ENCODE measurements at regions not wholly inside any gene's neighbourhood (a gene's known extent, or its start where the extent isn't known, plus 50 kb on each side); places are given as distances from the start of the nearest gene placed in this dataset.

GRCh38 chr9:108477529-108478006 lies 378.2 kb downstream of the ACTL7B start:
- TF ChIP-seq JUN (IDR thresholded peaks at IDR 0.05; ENCODE audit: borderline replicate concordance, insufficient read depth, insufficient read length, low read depth): peak; percentile 58
- no peak for TF ChIP-seq POLR2A (IDR thresholded peaks at IDR 0.05; ENCODE audit: low read depth, low read length)
- peak; percentile 69 for TF ChIP-seq FOS (IDR thresholded peaks at IDR 0.05; ENCODE audit: borderline replicate concordance, insufficient read depth, low read length)
- Histone ChIP-seq H3K36me3 (ENCODE audit: control insufficient read depth in 2 of 2, extremely low read depth in 1 of 2, insufficient read depth in 2 of 2, low read length in 2 of 2) (no peaks in the 10 kb centered on the region), H3K9me3 (replicated peaks; ENCODE audit: control insufficient read depth, insufficient read depth, low read length) (no peaks in the 10 kb centered on the region), H3K79me2 (ENCODE audit: control insufficient read depth, insufficient read depth, low read length) (no peaks in the 10 kb centered on the region), H3K4me1 (ENCODE audit: control insufficient read depth, extremely low read depth, insufficient read depth, low read length) (peaks cover 31% of the 10 kb centered on the region), H3K9me1 (replicated peaks; ENCODE audit: control insufficient read depth, extremely low read depth, insufficient read depth, low read length) (no peaks in the 10 kb centered on the region), H4K20me1 (replicated peaks; ENCODE audit: control insufficient read depth, extremely low read depth, insufficient read depth, low read length) (no peaks in the 10 kb centered on the region), H3K4me3 (replicated peaks in 1 of 3; ENCODE audit: insufficient read depth in 1 of 3, low read depth in 1 of 3, low read length in 3 of 3) (no peak overlapping the region), H3K9ac (replicated peaks; ENCODE audit: extremely low read depth, insufficient read depth, low read length) (no peak overlapping the region), H3K4me2 (ENCODE audit: insufficient read depth, low read length) (no peak overlapping the region), H3K27me3 (ENCODE audit: control insufficient read depth in 2 of 2, insufficient read depth in 2 of 2, low read length in 2 of 2) (no peaks in the 10 kb centered on the region), H3K27ac (ENCODE audit: insufficient read depth, low read depth, low read length) (peak overlapping the region; percentile 73), H2AFZ (ENCODE audit: low read depth, low read length) (no peak overlapping the region)
- intact Hi-C loops (cut with micrococcal nuclease) (loop anchor here (5.0 kb wide), 1 partner anchor 990 kb away; the partner anchor contains the start of gene KLF4), dilution Hi-C loops (cut with MboI; ENCODE audit: extremely low pct_ligation_motif_present, low sequenced_read_pairs) (no loop called here)
- peak; percentile 75 for FAIRE-seq
- POLR2A ChIA-PET: no interaction called here
- DNase-seq (ENCODE audit: low read depth, low spot score): peak; percentile 53
- no TSS peak for BruUV-seq (replicated peaks)
- CTCF ChIA-PET: interaction anchor here (1.0 to 2.9 kb wide), 3 partner anchors 9 to 1012 kb away, joined by 3 to 10 read pairs (median 3); no protein-coding TSS in a partner anchor

GRCh38 chr9:108476574-108476973 lies 379.2 kb downstream of the ACTL7B start:
- H3K4me1 ChIP-seq (ENCODE audit: control insufficient read depth, extremely low read depth, insufficient read depth, low read length): peaks cover 31% of the 10 kb centered on the region
- H3K27me3 ChIP-seq (ENCODE audit: control insufficient read depth in 2 of 2, insufficient read depth in 2 of 2, low read length in 2 of 2): no peaks in the 10 kb centered on the region
- FAIRE-seq (no peak), DNase-seq (ENCODE audit: low read depth, low spot score) (no peak)
- no peak overlapping the region for H2AFZ ChIP-seq (ENCODE audit: low read depth, low read length)
- BruUV-seq (replicated peaks): no TSS peak
- no peak for TF ChIP-seq MYC (IDR thresholded peaks at IDR 0.05; ENCODE audit: low read depth, low read length)
- no peak for TF ChIP-seq JUN (IDR thresholded peaks at IDR 0.05; ENCODE audit: borderline replicate concordance, insufficient read depth, insufficient read length, low read depth)
- no peak for TF ChIP-seq POLR2AphosphoS5 (IDR thresholded peaks at IDR 0.05; ENCODE audit: insufficient read depth, low read depth, low read length)
- no peak for TF ChIP-seq MAX (IDR thresholded peaks at IDR 0.05; ENCODE audit: insufficient read depth, insufficient read length)
- TF ChIP-seq POLR2A (IDR thresholded peaks at IDR 0.05; ENCODE audit: low read depth, low read length): no peak
- TF ChIP-seq GATA2 (IDR thresholded peaks at IDR 0.05; ENCODE audit: insufficient read depth, insufficient read length, low read depth, low read length): no peak
- TF ChIP-seq CTCF (IDR thresholded peaks at IDR 0.05; ENCODE audit: extremely low read depth in 1 of 2, insufficient read depth in 1 of 2, low read depth in 1 of 2, low read length in 2 of 2): no peak
- no peak for TF ChIP-seq FOS (IDR thresholded peaks at IDR 0.05; ENCODE audit: borderline replicate concordance, insufficient read depth, low read length)
- no peak for TF ChIP-seq EZH2 (IDR thresholded peaks at IDR 0.05; ENCODE audit: borderline replicate concordance, low read depth, low read length, severe bottlenecking)
- ChIA-PET POLR2A (no interaction called here), CTCF (interaction anchor here (0.6 to 2.9 kb wide), 3 partner anchors 8 to 876 kb away, joined by 3 to 10 read pairs (median 3); no protein-coding TSS in a partner anchor)
- H3K9ac ChIP-seq (replicated peaks; ENCODE audit: extremely low read depth, insufficient read depth, low read length): no peak overlapping the region
- dilution Hi-C loops (cut with MboI; ENCODE audit: extremely low pct_ligation_motif_present, low sequenced_read_pairs) (no loop called here), intact Hi-C loops (cut with micrococcal nuclease) (loop anchor here (5.0 kb wide), 1 partner anchor 989 kb away; the partner anchor contains the start of gene KLF4)
- no peak overlapping the region for H3K4me2 ChIP-seq (ENCODE audit: insufficient read depth, low read length)
- no peaks in the 10 kb centered on the region for H3K9me1 ChIP-seq (replicated peaks; ENCODE audit: control insufficient read depth, extremely low read depth, insufficient read depth, low read length)
- no peak overlapping the region for H3K4me3 ChIP-seq (replicated peaks in 1 of 3; ENCODE audit: insufficient read depth in 1 of 3, low read depth in 1 of 3, low read length in 3 of 3)
- H3K27ac ChIP-seq (ENCODE audit: insufficient read depth, low read depth, low read length): no peak overlapping the region
- no peaks in the 10 kb centered on the region for H3K36me3 ChIP-seq (ENCODE audit: control insufficient read depth in 2 of 2, extremely low read depth in 1 of 2, insufficient read depth in 2 of 2, low read length in 2 of 2)
- no peaks in the 10 kb centered on the region for H3K79me2 ChIP-seq (ENCODE audit: control insufficient read depth, insufficient read depth, low read length)
- H3K9me3 ChIP-seq (replicated peaks; ENCODE audit: control insufficient read depth, insufficient read depth, low read length): no peaks in the 10 kb centered on the region
- H4K20me1 ChIP-seq (replicated peaks; ENCODE audit: control insufficient read depth, extremely low read depth, insufficient read depth, low read length): no peaks in the 10 kb centered on the region

Measured in endothelial cell of umbilical vein (primary cell).